ENCODE measurements at regions not wholly inside any gene's neighbourhood (a gene's known extent, or its start where the extent isn't known, plus 50 kb on each side); places are given as distances from the start of the nearest gene placed in this dataset.

- Mint-ChIP-seq H3K36me3 (ENCODE audit: unreplicated experiment) (no peaks in the 10 kb centered on the region), H3K27me3 (ENCODE audit: unreplicated experiment) (peaks cover 44% of the 10 kb centered on the region), H3K4me1 (ENCODE audit: unreplicated experiment) (no peaks in the 10 kb centered on the region), H3K27ac (ENCODE audit: unreplicated experiment) (no peak overlapping the region), H3K9me3 (ENCODE audit: unreplicated experiment) (no peaks in the 10 kb centered on the region), H3K4me3 (ENCODE audit: unreplicated experiment) (no peak overlapping the region)
- peak; percentile 27 for TF ChIP-seq CTCF (IDR thresholded peaks at IDR 0.05)
- DNase-seq (ENCODE audit: extremely low spot score, unreplicated experiment) = peak; percentile 76
These were observed 120.7 kb upstream of the TOP3B start for GRCh38 chr22:22103078-22103875.

- peaks cover 64% of the 10 kb centered on the region for H3K27me3 Mint-ChIP-seq (ENCODE audit: unreplicated experiment)
- no peak overlapping the region for H3K27ac Mint-ChIP-seq (ENCODE audit: unreplicated experiment)
- peak; percentile 39 for TF ChIP-seq CTCF (IDR thresholded peaks at IDR 0.05)
- H3K4me1 Mint-ChIP-seq (ENCODE audit: unreplicated experiment) = no peaks in the 10 kb centered on the region
- no peak overlapping the region for H3K4me3 Mint-ChIP-seq (ENCODE audit: unreplicated experiment)
- no peaks in the 10 kb centered on the region for H3K36me3 Mint-ChIP-seq (ENCODE audit: unreplicated experiment)
- no peak for DNase-seq (ENCODE audit: extremely low spot score, unreplicated experiment)
- H3K9me3 Mint-ChIP-seq (ENCODE audit: unreplicated experiment) = no peaks in the 10 kb centered on the region
These were observed 117.5 kb upstream of the TOP3B start for GRCh38 chr22:22099833-22100812.

- peaks cover 66% of the 10 kb centered on the region for H3K27me3 Mint-ChIP-seq (ENCODE audit: unreplicated experiment)
These were observed 116.6 kb upstream of the TOP3B start for GRCh38 chr22:22099194-22099486.

GRCh38 chr22:22098457-22099193 lies 116.0 kb upstream of the TOP3B start:
- H3K27ac Mint-ChIP-seq (ENCODE audit: unreplicated experiment) = no peak overlapping the region
- no peaks in the 10 kb centered on the region for H3K4me1 Mint-ChIP-seq (ENCODE audit: unreplicated experiment)
- peaks cover 68% of the 10 kb centered on the region for H3K27me3 Mint-ChIP-seq (ENCODE audit: unreplicated experiment)
- H3K36me3 Mint-ChIP-seq (ENCODE audit: unreplicated experiment) = no peaks in the 10 kb centered on the region
- peak; percentile 65 for DNase-seq (ENCODE audit: extremely low spot score, unreplicated experiment)
- no peaks in the 10 kb centered on the region for H3K9me3 Mint-ChIP-seq (ENCODE audit: unreplicated experiment)
- no peak for TF ChIP-seq CTCF (IDR thresholded peaks at IDR 0.05)
- H3K4me3 Mint-ChIP-seq (ENCODE audit: unreplicated experiment) = no peak overlapping the region

More at GRCh38 chr22:22099194-22099486, 116.6 kb upstream of the TOP3B start:
- Mint-ChIP-seq H3K36me3 (ENCODE audit: unreplicated experiment) (no peaks in the 10 kb centered on the region), H3K9me3 (ENCODE audit: unreplicated experiment) (no peaks in the 10 kb centered on the region), H3K4me3 (ENCODE audit: unreplicated experiment) (no peak overlapping the region), H3K4me1 (ENCODE audit: unreplicated experiment) (no peaks in the 10 kb centered on the region), H3K27ac (ENCODE audit: unreplicated experiment) (no peak overlapping the region)
- TF ChIP-seq CTCF (IDR thresholded peaks at IDR 0.05) = no peak
- no peak for DNase-seq (ENCODE audit: extremely low spot score, unreplicated experiment)

Measured in osteocyte (in vitro differentiated cells).